H9 (cell line): ENCODE measurements at regions not wholly inside any gene's neighbourhood (a gene's known extent, or its start where the extent isn't known, plus 50 kb on each side); places are given as distances from the start of the nearest gene placed in this dataset.

ENCODE experiments used
- DNase-seq: peaks from one replicate; pipeline ENCODE4 v3.0.0-alpha.2; 2017
- H2AFZ ChIP-seq: one replicate; pipeline ENCODE4 v1.6.1; 2013; ENCODE audit warnings: mild to moderate bottlenecking, low read length, control low read depth, moderate library complexity
- H2AK5ac ChIP-seq: 2 replicates; pipeline ENCODE4 v1.6.1; 2013; ENCODE audit warnings: low read length, control low read depth, mixed read lengths; ENCODE audit not compliant: insufficient read length
- H2BK120ac ChIP-seq: one replicate; pipeline ENCODE4 v1.6.1; 2013; ENCODE audit warnings: low read depth, mild to moderate bottlenecking, low read length, control low read depth, inconsistent platforms; ENCODE audit not compliant: poor library complexity, severe bottlenecking
- H2BK12ac ChIP-seq: 2 replicates; pipeline ENCODE4 v1.6.1; 2013; ENCODE audit warnings: low read length, control low read depth, mixed read lengths, low read depth; ENCODE audit not compliant: insufficient read length
- H2BK15ac ChIP-seq: 2 replicates; pipeline ENCODE4 v1.6.1; 2013; ENCODE audit warnings: low read depth, low read length, control low read depth
- H2BK20ac ChIP-seq: one replicate; pipeline ENCODE4 v1.6.1; 2013; ENCODE audit warnings: low read depth, mild to moderate bottlenecking, low read length, control low read depth, inconsistent platforms; ENCODE audit not compliant: poor library complexity, severe bottlenecking
- H2BK5ac ChIP-seq: 2 replicates; pipeline ENCODE4 v1.6.1; 2013; ENCODE audit warnings: low read length, control low read depth, mixed read lengths; ENCODE audit not compliant: insufficient read length
- H3K14ac ChIP-seq: 2 replicates; pipeline ENCODE4 v1.6.1; 2013; ENCODE audit warnings: low read length, control low read depth; ENCODE audit not compliant: insufficient read depth
- H3K18ac ChIP-seq: 2 replicates; pipeline ENCODE4 v1.6.1; 2013; ENCODE audit warnings: low read depth, mild to moderate bottlenecking, mixed read lengths, low read length, control low read depth; ENCODE audit not compliant: insufficient read length
- H3K23ac ChIP-seq: 2 replicates; pipeline ENCODE4 v1.6.1; 2013; ENCODE audit warnings: low read length, control low read depth, mixed read lengths, low read depth; ENCODE audit not compliant: insufficient read length
- H3K23me2 ChIP-seq: 2 replicates; pipeline ENCODE4 v1.6.1; 2013; ENCODE audit warnings: low read depth, mild to moderate bottlenecking, mixed read lengths, low read length, control low read depth; ENCODE audit not compliant: insufficient read length, poor library complexity, severe bottlenecking
- H3K27ac ChIP-seq: 2 replicates; pipeline ENCODE4 v1.5.1; 2013; ENCODE audit warnings: low read length, control low read depth, mixed read lengths, low read depth; ENCODE audit not compliant: insufficient read length
- H3K27me3 ChIP-seq: 2 replicates; pipeline ENCODE4 v1.6.1; 2013; ENCODE audit warnings: low read length, control low read depth, inconsistent platforms; ENCODE audit not compliant: insufficient read depth
- H3K4ac ChIP-seq: 2 replicates; pipeline ENCODE4 v1.6.1; 2013; ENCODE audit warnings: low read depth, mild to moderate bottlenecking, control low read depth, inconsistent platforms, low read length, moderate library complexity
- H3K4me1 ChIP-seq: 2 replicates; pipeline ENCODE4 v1.6.1; 2013; ENCODE audit warnings: low read length, control low read depth, inconsistent platforms; ENCODE audit not compliant: insufficient read depth
- H3K4me2 ChIP-seq: 2 replicates; pipeline ENCODE4 v1.6.1; 2013; ENCODE audit warnings: low read length, control low read depth, mixed read lengths; ENCODE audit not compliant: insufficient read length, insufficient read depth
- H3K56ac ChIP-seq: 2 replicates; pipeline ENCODE4 v1.6.1; 2013; ENCODE audit warnings: low read depth, mild to moderate bottlenecking, mixed read lengths, low read length, control low read depth; ENCODE audit not compliant: insufficient read length
- H3K79me1 ChIP-seq: 2 replicates; pipeline ENCODE4 v1.6.1; 2013; ENCODE audit warnings: low read depth, mild to moderate bottlenecking, moderate library complexity, low read length, control low read depth, inconsistent platforms; ENCODE audit not compliant: insufficient read depth, poor library complexity, severe bottlenecking
- H3K79me2 ChIP-seq: 2 replicates; pipeline ENCODE4 v1.6.1; 2013; ENCODE audit warnings: low read length, control low read depth, inconsistent platforms; ENCODE audit not compliant: insufficient read depth
- H3K9ac ChIP-seq: 2 replicates; pipeline ENCODE4 v1.6.1; 2013; ENCODE audit warnings: low read length, control low read depth, mixed read lengths; ENCODE audit not compliant: insufficient read length; ENCODE audit errors: extremely low read depth
- H3K9me3 ChIP-seq: one replicate; pipeline ENCODE4 v1.6.1; 2013; ENCODE audit warnings: low read depth, low read length, inconsistent platforms; ENCODE audit not compliant: control insufficient read depth
- H3T11ph ChIP-seq: one replicate; pipeline ENCODE4 v1.6.1; 2013; ENCODE audit warnings: mild to moderate bottlenecking, low read length, control low read depth, inconsistent platforms
- H4K20me1 ChIP-seq: one replicate; pipeline ENCODE4 v1.6.1; 2013; ENCODE audit not compliant: control insufficient read depth, insufficient read length, insufficient read depth
- H4K5ac ChIP-seq: 2 replicates; pipeline ENCODE4 v1.6.1; 2013; ENCODE audit warnings: low read depth, mild to moderate bottlenecking, mixed read lengths, low read length, control low read depth; ENCODE audit not compliant: insufficient read length
- H4K8ac ChIP-seq: replicated peaks from 2 replicates; pipeline ENCODE4 v1.6.1; 2013; ENCODE audit warnings: low read length, control low read depth, mixed read lengths, low read depth; ENCODE audit not compliant: insufficient read length
- H4K91ac ChIP-seq: 2 replicates; pipeline ENCODE4 v1.6.1; 2013; ENCODE audit warnings: low read depth, mild to moderate bottlenecking, moderate library complexity, mixed read lengths, low read length, control low read depth; ENCODE audit not compliant: insufficient read length
- H3K27ac Mint-ChIP-seq, 3 experiments: 2 replicates in 2 of 3; 3 replicates in 1 of 3; pipeline ENCODE4 v1.8.0; 2020 to 2021; ENCODE audit warnings: mixed read lengths in 3 of 3, mild to moderate bottlenecking in 1 of 3, moderate library complexity in 1 of 3
- H3K27me3 Mint-ChIP-seq: 2 replicates; pipeline ENCODE4 v1.8.0; 2021; ENCODE audit warnings: low read depth, mild to moderate bottlenecking, moderate library complexity, mixed read lengths
- H3K36me3 Mint-ChIP-seq, 3 experiments: 2 replicates in 2 of 3; 3 replicates in 1 of 3; pipeline ENCODE4 v1.8.0; 2020 to 2021; ENCODE audit warnings: low read depth in 3 of 3, mixed read lengths in 3 of 3; ENCODE audit not compliant: insufficient read depth in 1 of 3
- H3K4me1 Mint-ChIP-seq, 2 experiments: 2 replicates each; pipeline ENCODE4 v1.8.0; 2020; ENCODE audit warnings: mixed read lengths in 2 of 2
- H3K4me3 Mint-ChIP-seq, 2 experiments: 2 replicates in 1 of 2; 3 replicates in 1 of 2; pipeline ENCODE4 v1.8.0; 2020 to 2021; ENCODE audit warnings: mild to moderate bottlenecking in 2 of 2, mixed read lengths in 2 of 2, moderate library complexity in 1 of 2
- H3K9me3 Mint-ChIP-seq, 2 experiments: 2 replicates in 1 of 2; 3 replicates in 1 of 2; pipeline ENCODE4 v1.8.0; 2020; ENCODE audit warnings: mild to moderate bottlenecking in 2 of 2, mixed read lengths in 2 of 2, moderate library complexity in 1 of 2
- CTCF ChIP-seq: fragments of 200-600 bp; sonication (generic); conservative IDR thresholded peaks from 3 replicates; pipeline ENCODE4 v1.8.0; 2021; ENCODE audit warnings: antibody characterized with exemption, mild to moderate bottlenecking
- WGBS: extraction: QIAGEN DNeasy Blood & Tissue Kit; methylation state at CpG from one replicate; pipeline ENCODE4 v1.1.7; 2013; ENCODE audit warnings: missing lambda C conversion rate, low lambda C conversion rate, mixed read lengths; ENCODE audit not compliant: insufficient read length; ENCODE audit errors: extremely low coverage; 5-methylcytosine and 5-hydroxymethylcytosine counted together

GRCh38 chr5:44714871-44715561, 93.7 kb upstream of the MRPS30 start:
- WGBS: no CpG with 5 or more reads among the region's 3 CpGs
- no peak overlapping the region for H3K4ac ChIP-seq
- no peak overlapping the region for H2BK120ac ChIP-seq
- TF ChIP-seq CTCF: no peak
- no peak overlapping the region for H2AK5ac ChIP-seq
- no peaks in the 10 kb centered on the region for H3K9me3 ChIP-seq
- no peaks in the 10 kb centered on the region for H3K79me2 ChIP-seq
- H3K9ac ChIP-seq: no peak overlapping the region
- H3K14ac ChIP-seq: no peak overlapping the region
- DNase-seq: no peak
- Mint-ChIP-seq H3K4me3 (no peak overlapping the region), H3K36me3 (no peaks in the 10 kb centered on the region), H3K27me3 (no peaks in the 10 kb centered on the region), H3K9me3 (no peaks in the 10 kb centered on the region), H3K4me1 (peaks cover 0 to 5% of the 10 kb centered on the region in 2 experiments; a peak in 1 of 4 replicates), H3K27ac (no peak overlapping the region)
- no peaks in the 10 kb centered on the region for H3K27me3 ChIP-seq
- H3K27ac ChIP-seq: no peak overlapping the region
- no peak overlapping the region for H3K56ac ChIP-seq
- no peaks in the 10 kb centered on the region for H3K23me2 ChIP-seq
- H3K4me2 ChIP-seq: no peak overlapping the region
- no peak overlapping the region for H4K8ac ChIP-seq
- no peaks in the 10 kb centered on the region for H3K4me1 ChIP-seq
- no peak overlapping the region for H2BK12ac ChIP-seq
- no peak overlapping the region for H3K18ac ChIP-seq
- no peaks in the 10 kb centered on the region for H4K20me1 ChIP-seq
- no peak overlapping the region for H2BK5ac ChIP-seq
- no peak overlapping the region for H4K91ac ChIP-seq
- no peak overlapping the region for H2BK15ac ChIP-seq
- no peak overlapping the region for H3K23ac ChIP-seq
- no peak overlapping the region for H4K5ac ChIP-seq
- no peak overlapping the region for H2AFZ ChIP-seq
- H2BK20ac ChIP-seq: no peak overlapping the region
- H3K79me1 ChIP-seq: no peaks in the 10 kb centered on the region
- H3T11ph ChIP-seq: no peak overlapping the region
